Prostate gland (tissue), 2 donors: ENCODE measurements at regions not wholly inside any gene's neighbourhood (a gene's known extent, or its start where the extent isn't known, plus 50 kb on each side); places are given as distances from the start of the nearest gene placed in this dataset.

Experiments used
- DNase-seq: peaks from one replicate; pipeline ENCODE4 v3.0.0-alpha.2; 2019; ENCODE audit warnings: low spot score
- H3K27ac ChIP-seq, 2 donors: fragments of 200-600 bp; sonication (generic); 2 replicates each; pipeline ENCODE4 v1.5.1; 2017 to 2019
- H3K27me3 ChIP-seq: fragments of 200-600 bp; sonication (generic); replicated peaks from 2 replicates; pipeline ENCODE4 v1.5.1; 2019; ENCODE audit not compliant: insufficient read depth
- H3K36me3 ChIP-seq, 2 donors: fragments of 200-600 bp; sonication (generic); 1 replicate in 1 of 2; 2 replicates in 1 of 2; pipeline versions ENCODE4 v1.5.1 to v1.8.1; 2017 to 2019
- H3K4me1 ChIP-seq: fragments of 200-600 bp; sonication (generic); replicated peaks from 2 replicates; pipeline ENCODE4 v1.5.1; 2019
- H3K4me3 ChIP-seq, 2 donors: fragments of 200-600 bp; sonication (generic); 2 replicates each; pipeline ENCODE4 v1.5.1; 2017 to 2019
- H3K9me3 ChIP-seq: fragments of 200-600 bp; sonication (generic); 2 replicates; pipeline ENCODE4 v1.5.1; 2017
- POLR2A ChIP-seq: fragments of 450-650 bp; IDR thresholded peaks from one replicate; pipeline ENCODE4 v1.6.1; 2016; ENCODE audit warnings: antibody characterized with exemption, mild to moderate bottlenecking
- POLR2AphosphoS5 ChIP-seq: sonication (generic); formaldehyde crosslinking; IDR thresholded peaks from one replicate; pipeline ENCODE4 v1.6.1; 2017; ENCODE audit warnings: antibody characterized with exemption
- WGBS: methylation state at CpG from one replicate; pipeline ENCODE4 v1.1.5; 2018; 5-methylcytosine and 5-hydroxymethylcytosine counted together
- intact Hi-C: fragments of 100-400 bp; cut with DNase I; formaldehyde crosslinking; loops from one replicate; pipeline ENCODE4 v1.14.2; 2022
- TF ChIP-seq, protein P1 (sequence below), 4 experiments: fragments of 200-600 bp in 2 of 4; fragments of 450-650 bp in 2 of 4; sonication (generic) in 2 of 4; IDR thresholded peaks; 1 replicate in 3 of 4; 2 replicates in 1 of 4; pipeline ENCODE4 v1.5.1; 2016 to 2019; ENCODE audit warnings: antibody characterized with exemption in 4 of 4, mild to moderate bottlenecking in 2 of 4, moderate library complexity in 2 of 4

DNA sequence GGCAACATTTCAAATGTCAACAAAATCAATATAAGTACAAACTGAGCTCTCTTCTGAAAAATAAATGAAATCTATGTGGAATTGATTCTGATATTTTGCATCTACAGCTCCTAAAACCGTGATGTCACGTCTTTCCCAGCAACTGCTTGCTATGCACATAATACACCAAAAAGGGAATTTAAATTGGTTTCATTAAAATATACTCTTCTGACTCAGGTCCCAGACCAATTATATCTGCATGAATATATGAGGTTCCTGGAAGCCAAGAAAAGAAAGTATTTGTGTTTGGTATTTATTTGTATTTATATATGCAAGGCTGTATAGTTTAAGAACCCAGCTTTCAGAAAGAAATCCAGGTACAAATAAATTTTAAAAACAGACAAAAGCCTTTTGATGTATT lies 1282.5 kb downstream of the SUCLG1 start:
- TF ChIP-seq, protein P1, sequence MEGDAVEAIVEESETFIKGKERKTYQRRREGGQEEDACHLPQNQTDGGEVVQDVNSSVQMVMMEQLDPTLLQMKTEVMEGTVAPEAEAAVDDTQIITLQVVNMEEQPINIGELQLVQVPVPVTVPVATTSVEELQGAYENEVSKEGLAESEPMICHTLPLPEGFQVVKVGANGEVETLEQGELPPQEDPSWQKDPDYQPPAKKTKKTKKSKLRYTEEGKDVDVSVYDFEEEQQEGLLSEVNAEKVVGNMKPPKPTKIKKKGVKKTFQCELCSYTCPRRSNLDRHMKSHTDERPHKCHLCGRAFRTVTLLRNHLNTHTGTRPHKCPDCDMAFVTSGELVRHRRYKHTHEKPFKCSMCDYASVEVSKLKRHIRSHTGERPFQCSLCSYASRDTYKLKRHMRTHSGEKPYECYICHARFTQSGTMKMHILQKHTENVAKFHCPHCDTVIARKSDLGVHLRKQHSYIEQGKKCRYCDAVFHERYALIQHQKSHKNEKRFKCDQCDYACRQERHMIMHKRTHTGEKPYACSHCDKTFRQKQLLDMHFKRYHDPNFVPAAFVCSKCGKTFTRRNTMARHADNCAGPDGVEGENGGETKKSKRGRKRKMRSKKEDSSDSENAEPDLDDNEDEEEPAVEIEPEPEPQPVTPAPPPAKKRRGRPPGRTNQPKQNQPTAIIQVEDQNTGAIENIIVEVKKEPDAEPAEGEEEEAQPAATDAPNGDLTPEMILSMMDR (IDR thresholded peaks at IDR 0.05), result no peak
- TF ChIP-seq POLR2A, result no peak
- no peak for TF ChIP-seq POLR2AphosphoS5
- Histone ChIP-seq H3K27me3 (no peaks in the 10 kb centered on the region), H3K36me3 (no peaks in the 10 kb centered on the region), H3K4me1 (no peaks in the 10 kb centered on the region), H3K4me3 (no peak overlapping the region), H3K9me3 (no peaks in the 10 kb centered on the region), H3K27ac (no peak overlapping the region)
- DNase-seq, result no peak
- intact Hi-C loops, result no loop called here
- 98% methylated on average over 2 of the region's 2 CpGs for WGBS

DNA sequence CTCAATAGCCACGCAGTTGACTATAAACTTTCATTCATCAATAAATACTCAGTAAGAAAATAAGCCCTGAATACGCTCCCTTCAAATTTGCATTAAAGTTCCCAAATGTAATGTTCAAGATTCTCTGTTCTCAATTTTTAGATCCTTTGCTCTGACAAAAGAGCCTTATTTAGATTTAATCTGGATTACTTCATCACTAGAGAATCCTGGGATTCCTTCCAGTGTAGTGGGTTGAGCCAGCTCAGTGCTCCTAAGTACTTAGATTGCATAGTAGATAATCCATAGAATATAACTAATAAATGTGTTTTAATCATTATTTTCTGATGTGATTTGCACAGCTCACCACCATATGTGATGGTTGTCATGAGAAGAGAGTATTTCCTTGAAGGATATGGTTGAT lies 1286.2 kb downstream of the SUCLG1 start:
- no peaks in the 10 kb centered on the region for H3K27me3 ChIP-seq
- intact Hi-C loops, result no loop called here
- H3K27ac ChIP-seq, result no peak overlapping the region
- H3K4me3 ChIP-seq, result no peak overlapping the region
- H3K4me1 ChIP-seq, result no peaks in the 10 kb centered on the region
- no peak for DNase-seq
- no peaks in the 10 kb centered on the region for H3K36me3 ChIP-seq
- TF ChIP-seq, protein P1 (IDR thresholded peaks at IDR 0.05), result no peak
- TF ChIP-seq POLR2A (no peak), POLR2AphosphoS5 (no peak)
- 80% methylated on average over 2 of the region's 2 CpGs for whole genome bisulfite sequencing
- H3K9me3 ChIP-seq, result no peaks in the 10 kb centered on the region

DNA sequence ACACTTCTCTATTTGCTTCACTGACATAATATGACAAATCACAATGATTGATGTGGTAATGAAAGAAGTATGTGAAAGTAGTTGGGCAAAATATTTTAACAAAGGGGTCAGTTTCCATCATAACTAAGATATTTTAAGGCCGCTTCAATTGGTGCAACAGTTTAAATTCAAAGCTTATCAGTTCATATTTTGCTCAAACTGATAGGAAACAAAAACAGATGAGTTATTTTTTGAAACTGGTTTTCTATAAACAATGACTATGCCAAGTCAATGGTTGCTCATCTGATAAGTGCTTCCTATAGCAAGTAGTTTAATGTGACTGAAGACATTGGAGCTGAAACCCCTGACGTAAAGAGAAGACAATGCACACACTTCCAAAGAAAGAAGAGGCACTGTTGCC lies 1290.7 kb downstream of the SUCLG1 start:
- Histone ChIP-seq H3K9me3 (no peaks in the 10 kb centered on the region), H3K36me3 (no peaks in the 10 kb centered on the region), H3K27me3 (no peaks in the 10 kb centered on the region), H3K4me3 (no peak overlapping the region), H3K27ac (no peak overlapping the region), H3K4me1 (no peaks in the 10 kb centered on the region)
- TF ChIP-seq POLR2AphosphoS5, result no peak
- TF ChIP-seq POLR2A, result no peak
- TF ChIP-seq, protein P1 (IDR thresholded peaks at IDR 0.05), result no peak
- no peak for DNase-seq
- intact Hi-C loops, result no loop called here
- 87% methylated on average over 2 of the region's 2 CpGs for WGBS

DNA sequence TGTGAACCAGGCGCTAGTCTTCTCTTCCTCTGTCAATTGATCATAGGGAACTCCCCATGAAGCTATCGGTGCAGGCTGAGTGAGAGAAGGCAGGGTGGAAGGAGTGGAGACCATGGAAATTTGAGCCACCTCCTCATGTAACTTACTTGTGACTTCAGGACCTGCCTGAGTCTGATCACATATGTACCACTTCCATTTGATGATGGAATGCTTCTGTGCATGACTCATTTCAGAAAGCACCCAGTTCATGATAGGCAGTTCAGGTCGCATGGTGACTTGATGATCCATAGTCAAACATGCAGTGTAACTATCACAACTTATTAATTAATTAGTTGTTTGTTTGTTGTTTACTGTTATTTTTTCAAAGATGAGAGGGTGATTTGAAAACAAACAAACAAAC lies 1296.7 kb downstream of the SUCLG1 start:
- H3K27me3 ChIP-seq, result no peaks in the 10 kb centered on the region
- H3K9me3 ChIP-seq, result no peaks in the 10 kb centered on the region
- no peak overlapping the region for H3K27ac ChIP-seq
- TF ChIP-seq POLR2AphosphoS5, result no peak
- no peaks in the 10 kb centered on the region for H3K4me1 ChIP-seq
- H3K36me3 ChIP-seq, result no peaks in the 10 kb centered on the region
- no peak for DNase-seq
- H3K4me3 ChIP-seq, result no peak overlapping the region
- 92% methylated on average over 3 of the region's 3 CpGs for WGBS
- intact Hi-C loops, result no loop called here

DNA sequence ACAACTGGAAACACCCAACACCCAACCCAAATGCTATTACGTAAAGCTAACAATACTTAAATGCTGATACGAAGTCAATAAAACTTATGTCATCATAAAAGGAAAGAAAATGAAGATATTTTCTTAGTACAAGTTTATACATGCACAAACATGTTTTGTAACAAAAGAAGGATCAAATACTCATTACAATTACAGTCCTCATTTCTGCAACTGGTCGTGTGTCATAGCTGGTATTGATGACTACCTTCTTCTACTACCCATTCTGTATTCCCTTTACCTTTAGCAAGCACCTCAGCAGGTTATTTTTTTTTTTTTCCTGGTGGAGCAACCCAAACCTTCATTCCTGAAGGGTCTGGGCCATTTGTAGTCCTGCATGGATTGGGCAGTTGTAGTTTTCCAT lies 1298.5 kb downstream of the SUCLG1 start:
- Histone ChIP-seq H3K4me1 (no peaks in the 10 kb centered on the region), H3K27ac (no peak overlapping the region), H3K36me3 (no peaks in the 10 kb centered on the region), H3K27me3 (no peaks in the 10 kb centered on the region), H3K4me3 (no peak overlapping the region), H3K9me3 (no peaks in the 10 kb centered on the region)
- intact Hi-C loops, result no loop called here
- WGBS, result 66% methylated on average over 3 of the region's 3 CpGs
- no peak for DNase-seq
- TF ChIP-seq, protein P1 (IDR thresholded peaks at IDR 0.05), result no peak
- no peak for TF ChIP-seq POLR2A
- no peak for TF ChIP-seq POLR2AphosphoS5
